Osteoblast (primary cell): ENCODE measurements at regions not wholly inside any gene's neighbourhood (a gene's known extent, or its start where the extent isn't known, plus 50 kb on each side); places are given as distances from the start of the nearest gene placed in this dataset.
"Not testable (repeated sequence)": the region's sequence is repeated elsewhere in the genome, so short reads cannot be mapped to it uniquely, and the experiment has no call there.

Source experiments
- DNase-seq: peaks from one replicate; pipeline ENCODE4 v3.0.0; 2011; ENCODE audit warnings: low spot score, mixed read lengths; ENCODE audit not compliant: insufficient read length; ENCODE audit errors: missing footprints
- H2AFZ ChIP-seq: 2 replicates; pipeline ENCODE4 v1.6.0; 2011; ENCODE audit warnings: mild to moderate bottlenecking, low read length
- H3K27ac ChIP-seq: 2 replicates; pipeline ENCODE4 v1.5.1; 2011; ENCODE audit warnings: mild to moderate bottlenecking, low read depth, low read length, moderate library complexity
- H3K27me3 ChIP-seq: 2 replicates; pipeline ENCODE4 v1.6.0; 2012; ENCODE audit warnings: mild to moderate bottlenecking, control low read depth, inconsistent platforms, low read length, moderate library complexity; ENCODE audit not compliant: insufficient read depth
- H3K36me3 ChIP-seq: 2 replicates; pipeline ENCODE4 v1.5.1; 2011; ENCODE audit warnings: mild to moderate bottlenecking, low read length, control low read depth, moderate library complexity; ENCODE audit not compliant: insufficient read depth
- H3K4me1 ChIP-seq: 2 replicates; pipeline ENCODE4 v1.5.1; 2011; ENCODE audit warnings: mild to moderate bottlenecking, low read length, control low read depth, moderate library complexity; ENCODE audit not compliant: insufficient read depth
- H3K4me2 ChIP-seq: 2 replicates; pipeline ENCODE4 v1.6.0; 2011; ENCODE audit warnings: mild to moderate bottlenecking, low read length; ENCODE audit not compliant: insufficient read depth
- H3K4me3 ChIP-seq: fragments of 200-600 bp; sonication (generic); 3 replicates; pipeline ENCODE4 v1.5.1; 2012; ENCODE audit warnings: mild to moderate bottlenecking, low read length, inconsistent platforms; ENCODE audit not compliant: insufficient read depth
- H3K79me2 ChIP-seq: 2 replicates; pipeline ENCODE4 v1.6.0; 2012; ENCODE audit warnings: mild to moderate bottlenecking, low read length, control low read depth, inconsistent platforms; ENCODE audit not compliant: insufficient read depth
- H3K9me3 ChIP-seq: 2 replicates; pipeline ENCODE4 v1.5.1; 2011; ENCODE audit warnings: low read depth, low read length, control low read depth
- H4K20me1 ChIP-seq: 2 replicates; pipeline ENCODE4 v1.6.0; 2012; ENCODE audit warnings: mild to moderate bottlenecking, low read length, control low read depth; ENCODE audit not compliant: insufficient read depth
- CTCF ChIP-seq: IDR thresholded peaks from 2 replicates; pipeline ENCODE4 v1.5.1; 2011; ENCODE audit warnings: mild to moderate bottlenecking, low read depth, low read length, moderate library complexity; ENCODE audit errors: extremely low read depth

DNA sequence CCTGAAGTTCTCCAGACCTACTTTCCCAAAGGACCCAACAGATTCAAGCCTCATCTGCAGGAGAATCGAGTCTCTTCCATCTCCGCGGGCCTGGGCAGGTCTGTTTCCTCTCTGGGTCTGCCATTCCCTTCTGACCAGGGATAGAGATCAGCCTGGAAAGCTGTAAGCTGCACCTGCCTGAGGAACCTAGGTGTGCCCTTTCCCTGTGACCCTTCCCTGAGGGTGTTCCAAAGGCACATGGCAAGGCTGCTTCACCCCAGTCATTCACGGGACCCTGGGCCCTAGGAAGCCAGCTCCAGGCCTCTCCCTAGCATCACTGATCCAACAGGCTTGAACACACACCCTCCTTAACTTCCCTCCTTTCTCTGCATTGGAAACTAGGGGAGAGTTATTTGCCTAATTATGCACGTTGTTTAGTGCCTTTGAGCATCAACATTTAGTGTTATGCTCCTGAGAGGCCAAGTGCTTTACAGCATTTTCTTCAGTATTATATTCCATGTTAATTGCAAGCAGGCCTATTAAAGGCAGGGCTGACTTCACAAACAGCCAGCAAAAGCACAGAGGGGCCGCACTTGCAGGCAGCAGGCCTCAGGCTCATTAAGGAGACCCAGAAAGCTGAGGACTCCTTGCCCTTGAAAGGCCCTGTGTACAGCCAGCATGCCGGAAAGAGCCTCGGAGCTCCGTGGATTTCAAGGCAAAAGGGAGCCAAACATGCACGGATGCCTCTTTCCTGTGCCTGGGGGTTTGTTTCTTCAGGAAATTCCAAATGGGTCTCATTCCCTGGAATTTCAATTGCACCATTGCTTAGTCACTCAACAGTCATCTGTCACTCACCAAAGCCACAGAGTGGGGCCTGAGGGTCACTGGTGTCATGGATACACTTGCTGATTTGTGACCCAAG is 91.0 kb upstream of the FAM20C start:
- Histone ChIP-seq H3K79me2 (no peaks in the 10 kb centered on the region), H3K9me3 (no peaks in the 10 kb centered on the region), H3K4me3 (no peak overlapping the region), H3K27me3 (no peaks in the 10 kb centered on the region), H3K36me3 (no peaks in the 10 kb centered on the region), H4K20me1 (no peaks in the 10 kb centered on the region), H2AFZ (peak overlapping the region; percentile 68), H3K4me2 (no peak overlapping the region), H3K27ac (no peak overlapping the region), H3K4me1 (peaks cover 19% of the 10 kb centered on the region)
- peak; percentile 65 for DNase-seq
- no peak for TF ChIP-seq CTCF

- H3K4me1 ChIP-seq = peaks cover 19% of the 10 kb centered on the region
- no peaks in the 10 kb centered on the region for H3K79me2 ChIP-seq
- no peak overlapping the region for H3K4me2 ChIP-seq
- H3K9me3 ChIP-seq = no peaks in the 10 kb centered on the region
- H3K36me3 ChIP-seq = no peaks in the 10 kb centered on the region
- H2AFZ ChIP-seq = no peak overlapping the region
- H3K27ac ChIP-seq = no peak overlapping the region
- DNase-seq = no peak
- H3K4me3 ChIP-seq = no peak overlapping the region
- H3K27me3 ChIP-seq = no peaks in the 10 kb centered on the region
- H4K20me1 ChIP-seq = no peaks in the 10 kb centered on the region
- TF ChIP-seq CTCF = no peak
Observed at GRCh38 chr7:102047-102711, 90.2 kb upstream of the FAM20C start.

DNA sequence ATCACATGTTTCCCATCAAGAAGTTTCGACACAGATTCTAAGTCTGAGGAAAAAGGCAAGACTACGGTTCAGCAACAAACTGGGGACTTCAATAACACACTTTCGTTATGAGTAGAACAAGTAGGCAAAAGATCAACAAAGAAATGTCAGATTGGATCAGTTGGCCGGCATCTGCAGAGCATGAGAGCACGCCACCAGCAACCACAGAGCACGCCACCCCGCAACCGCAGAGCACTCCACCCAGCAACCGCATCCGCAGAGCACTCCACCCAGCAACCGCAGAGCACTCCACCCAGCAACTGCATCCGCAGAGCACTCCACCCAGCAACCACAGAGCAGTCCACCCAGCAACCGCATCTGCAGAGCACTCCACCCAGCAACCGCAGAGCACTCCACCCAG is 89.7 kb upstream of the FAM20C start:
- Histone ChIP-seq H3K4me3 (no peak overlapping the region), H3K4me1 (peaks cover 19% of the 10 kb centered on the region), H3K27ac (no peak overlapping the region), H4K20me1 (no peaks in the 10 kb centered on the region), H3K27me3 (no peaks in the 10 kb centered on the region), H3K4me2 (no peak overlapping the region), H3K79me2 (no peaks in the 10 kb centered on the region), H3K9me3 (no peaks in the 10 kb centered on the region), H3K36me3 (no peaks in the 10 kb centered on the region), H2AFZ (no peak overlapping the region)
- TF ChIP-seq CTCF = no peak
- DNase-seq = no peak

DNA sequence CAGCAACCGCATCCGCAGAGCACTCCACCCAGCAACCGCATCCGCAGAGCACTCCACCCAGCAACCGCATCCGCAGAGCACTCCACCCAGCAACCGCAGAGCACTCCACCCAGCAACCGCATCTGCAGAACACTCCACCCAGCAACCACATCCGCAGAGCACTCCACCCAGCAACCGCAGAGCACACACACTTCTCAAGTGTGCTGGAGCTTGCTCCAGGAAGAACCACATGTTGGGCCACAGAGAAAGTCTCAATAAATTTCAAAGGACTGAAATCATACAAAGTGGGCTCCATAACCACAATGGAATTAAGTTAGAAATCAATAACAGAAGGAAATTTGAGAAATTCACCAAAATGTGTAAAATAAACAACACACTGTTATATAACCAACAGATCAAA is 88.4 kb upstream of the FAM20C start:
- DNase-seq, H4K20me1 ChIP-seq, H2AFZ ChIP-seq, H3K9me3 ChIP-seq, H3K27ac ChIP-seq, H3K27me3 ChIP-seq, H3K79me2 ChIP-seq, H3K4me2 ChIP-seq, H3K36me3 ChIP-seq, H3K4me3 ChIP-seq: not testable (repeated sequence)
- H3K4me1 ChIP-seq = peaks cover 19% of the 10 kb centered on the region
